CD14-positive monocyte (primary cell): ENCODE measurements at regions not wholly inside any gene's neighbourhood (a gene's known extent, or its start where the extent isn't known, plus 50 kb on each side); places are given as distances from the start of the nearest gene placed in this dataset.
A peak's percentile ranks its signal among the peaks of the same experiment; 100 is the strongest.

Experiments
- DNase-seq, 3 donors: peaks; one replicate each; pipeline ENCODE4 v3.0.0-alpha.2; 2011 to 2022
- H2AFZ ChIP-seq: 2 replicates; pipeline ENCODE4 v1.6.0; 2012; ENCODE audit warnings: mild to moderate bottlenecking, low read depth, low read length, inconsistent platforms; ENCODE audit not compliant: insufficient read depth, poor library complexity, severe bottlenecking
- H3K27ac ChIP-seq, 2 donors: 1 replicate in 1 of 2; 2 replicates in 1 of 2; pipeline ENCODE4 v1.5.1; 2012 to 2013; ENCODE audit warnings: low read length in 2 of 2, control low read depth in 1 of 2, inconsistent platforms in 1 of 2, low read depth in 1 of 2, mild to moderate bottlenecking in 1 of 2
- H3K27me3 ChIP-seq, 2 donors: one replicate each; pipeline versions ENCODE4 v1.6.0 to v1.6.1; 2011 to 2013; ENCODE audit warnings: low read length in 2 of 2; ENCODE audit not compliant: control insufficient read depth in 2 of 2, insufficient read depth in 2 of 2
- H3K36me3 ChIP-seq, 2 donors: replicated peaks in 1 of 2; 1 replicate in 1 of 2; 2 replicates in 1 of 2; pipeline versions ENCODE4 v1.5.1 to v1.6.1; 2012 to 2013; ENCODE audit warnings: low read length in 2 of 2, control low read depth in 1 of 2, inconsistent platforms in 1 of 2, mild to moderate bottlenecking in 1 of 2; ENCODE audit not compliant: insufficient read depth in 2 of 2, control insufficient read depth in 1 of 2
- H3K4me1 ChIP-seq, 2 donors: 1 replicate in 1 of 2; 2 replicates in 1 of 2; pipeline versions ENCODE4 v1.5.1 to v1.6.1; 2012 to 2013; ENCODE audit warnings: low read length in 2 of 2, control low read depth in 1 of 2, inconsistent platforms in 1 of 2, mild to moderate bottlenecking in 1 of 2, moderate library complexity in 1 of 2; ENCODE audit not compliant: insufficient read depth in 2 of 2, control insufficient read depth in 1 of 2
- H3K4me2 ChIP-seq: replicated peaks from 2 replicates; pipeline ENCODE3; 2012; ENCODE audit warnings: low read length, moderate library complexity, mild to moderate bottlenecking; ENCODE audit not compliant: poor library complexity, severe bottlenecking; ENCODE audit errors: extremely low read depth
- H3K4me3 ChIP-seq, 3 experiments: fragments of 200-600 bp in 1 of 3; sonication (generic) in 1 of 3; replicated peaks in 1 of 3; 1 replicate in 2 of 3; 2 replicates in 1 of 3; pipeline ENCODE4 v1.5.1; 2011 to 2013; ENCODE audit warnings: low read length in 3 of 3, mild to moderate bottlenecking in 3 of 3, control low read depth in 2 of 3, low read depth in 2 of 3, inconsistent platforms in 1 of 3, moderate library complexity in 1 of 3
- H3K79me2 ChIP-seq: 2 replicates; pipeline ENCODE4 v1.6.0; 2012; ENCODE audit warnings: mild to moderate bottlenecking, control low read depth, inconsistent platforms, low read length, moderate library complexity; ENCODE audit not compliant: insufficient read depth
- H3K9ac ChIP-seq: 2 replicates; pipeline ENCODE4 v1.6.0; 2017; ENCODE audit warnings: low read length, mild to moderate bottlenecking; ENCODE audit not compliant: insufficient read depth, poor library complexity, severe bottlenecking
- H3K9me3 ChIP-seq, 2 donors: replicated peaks in 1 of 2; 1 replicate in 1 of 2; 2 replicates in 1 of 2; pipeline versions ENCODE4 v1.5.1 to v1.6.1; 2012 to 2013; ENCODE audit warnings: low read length in 2 of 2, control low read depth in 1 of 2; ENCODE audit not compliant: control insufficient read depth in 1 of 2, insufficient read depth in 1 of 2
- H4K20me1 ChIP-seq: 2 replicates; pipeline ENCODE4 v1.6.0; 2012; ENCODE audit warnings: mild to moderate bottlenecking, low read length, control low read depth, moderate library complexity; ENCODE audit not compliant: insufficient read depth
- H3K27ac Mint-ChIP-seq, 7 donors: one replicate each; pipeline ENCODE4 v1.8.0; 2020; ENCODE audit warnings: mild to moderate bottlenecking in 7 of 7, mixed read lengths in 7 of 7, moderate library complexity in 6 of 7, inconsistent platforms in 2 of 7
- H3K27me3 Mint-ChIP-seq, 3 donors: one replicate each; pipeline ENCODE4 v1.8.0; 2021 to 2022; ENCODE audit warnings: low read depth in 3 of 3, mild to moderate bottlenecking in 3 of 3, mixed read lengths in 3 of 3, moderate library complexity in 3 of 3, inconsistent platforms in 1 of 3
- H3K36me3 Mint-ChIP-seq, 2 donors: one replicate each; pipeline ENCODE4 v1.8.0; 2020; ENCODE audit warnings: mixed read lengths in 2 of 2, inconsistent platforms in 1 of 2, mild to moderate bottlenecking in 1 of 2
- H3K4me1 Mint-ChIP-seq: one replicate; pipeline ENCODE4 v1.8.0; 2020; ENCODE audit warnings: mild to moderate bottlenecking, mixed read lengths
- H3K4me3 Mint-ChIP-seq, 2 donors: one replicate each; pipeline ENCODE4 v1.8.0; 2020; ENCODE audit warnings: mild to moderate bottlenecking in 2 of 2, mixed read lengths in 2 of 2, moderate library complexity in 1 of 2
- H3K9me3 Mint-ChIP-seq, 7 donors: one replicate each; pipeline ENCODE4 v1.8.0; 2020 to 2022; ENCODE audit warnings: mixed read lengths in 7 of 7, mild to moderate bottlenecking in 6 of 7, moderate library complexity in 6 of 7, inconsistent platforms in 2 of 7
- WGBS: methylation state at CpG from one replicate; pipeline ENCODE4 v1.1.5; 2013; ENCODE audit warnings: missing lambda C conversion rate; ENCODE audit not compliant: insufficient coverage; 5-methylcytosine and 5-hydroxymethylcytosine counted together
- intact Hi-C, 2 donors: fragments of 100-400 bp; cut with micrococcal nuclease; formaldehyde crosslinking; loops; one replicate each; pipeline versions ENCODE4 v1.15.0 to v1.15.1; 2023
- TF ChIP-seq, protein P1 (sequence below): fragments of 200-600 bp; IDR thresholded peaks from one replicate; pipeline ENCODE4 v1.8.0; 2022; ENCODE audit warnings: antibody characterized with exemption, mild to moderate bottlenecking

DNA sequence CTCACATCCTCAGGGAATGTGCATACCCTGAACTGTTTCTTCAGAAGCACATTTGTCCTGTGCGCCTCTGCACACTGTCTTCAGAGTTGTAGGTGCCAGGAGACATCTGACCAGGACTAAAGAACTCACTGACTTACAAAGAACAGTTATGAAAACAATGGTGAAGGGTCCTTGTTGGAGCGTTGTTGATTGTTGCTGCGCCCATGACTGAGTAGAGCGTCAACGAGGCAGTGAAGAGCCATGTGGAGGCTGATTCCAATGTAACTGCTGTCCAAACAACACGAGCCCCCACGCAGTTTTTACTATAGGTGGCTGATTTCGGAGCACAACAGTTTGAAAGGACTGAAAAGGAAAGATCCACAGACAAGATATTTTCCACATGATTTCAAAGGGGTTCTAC, 380.3 kb downstream of the CDH26 start:
- Histone ChIP-seq H3K9me3 (no peaks in the 10 kb centered on the region), H3K27me3 (no peaks in the 10 kb centered on the region), H4K20me1 (no peaks in the 10 kb centered on the region), H2AFZ (no peak overlapping the region), H3K36me3 (no peaks in the 10 kb centered on the region), H3K4me2 (no peak overlapping the region), H3K4me3 (no peak overlapping the region), H3K27ac (no peak overlapping the region), H3K4me1 (no peaks in the 10 kb centered on the region), H3K79me2 (no peaks in the 10 kb centered on the region), H3K9ac (no peak overlapping the region)
- TF ChIP-seq, protein P1, sequence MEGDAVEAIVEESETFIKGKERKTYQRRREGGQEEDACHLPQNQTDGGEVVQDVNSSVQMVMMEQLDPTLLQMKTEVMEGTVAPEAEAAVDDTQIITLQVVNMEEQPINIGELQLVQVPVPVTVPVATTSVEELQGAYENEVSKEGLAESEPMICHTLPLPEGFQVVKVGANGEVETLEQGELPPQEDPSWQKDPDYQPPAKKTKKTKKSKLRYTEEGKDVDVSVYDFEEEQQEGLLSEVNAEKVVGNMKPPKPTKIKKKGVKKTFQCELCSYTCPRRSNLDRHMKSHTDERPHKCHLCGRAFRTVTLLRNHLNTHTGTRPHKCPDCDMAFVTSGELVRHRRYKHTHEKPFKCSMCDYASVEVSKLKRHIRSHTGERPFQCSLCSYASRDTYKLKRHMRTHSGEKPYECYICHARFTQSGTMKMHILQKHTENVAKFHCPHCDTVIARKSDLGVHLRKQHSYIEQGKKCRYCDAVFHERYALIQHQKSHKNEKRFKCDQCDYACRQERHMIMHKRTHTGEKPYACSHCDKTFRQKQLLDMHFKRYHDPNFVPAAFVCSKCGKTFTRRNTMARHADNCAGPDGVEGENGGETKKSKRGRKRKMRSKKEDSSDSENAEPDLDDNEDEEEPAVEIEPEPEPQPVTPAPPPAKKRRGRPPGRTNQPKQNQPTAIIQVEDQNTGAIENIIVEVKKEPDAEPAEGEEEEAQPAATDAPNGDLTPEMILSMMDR, result no peak
- no peak for DNase-seq
- 100% methylated on average over 4 of the region's 8 CpGs for WGBS
- intact Hi-C loops, result no loop called here
- Mint-ChIP-seq H3K9me3 (peaks cover 0 to 2% (median 0%) of the 10 kb centered on the region in 7 donors), H3K27me3 (peaks cover 0 to 3% (median 2%) of the 10 kb centered on the region in 3 donors), H3K4me1 (no peaks in the 10 kb centered on the region), H3K27ac (peak overlapping the region in 2 of 7 donors; percentile 16 to 23), H3K36me3 (no peaks in the 10 kb centered on the region), H3K4me3 (no peak overlapping the region)

DNA sequence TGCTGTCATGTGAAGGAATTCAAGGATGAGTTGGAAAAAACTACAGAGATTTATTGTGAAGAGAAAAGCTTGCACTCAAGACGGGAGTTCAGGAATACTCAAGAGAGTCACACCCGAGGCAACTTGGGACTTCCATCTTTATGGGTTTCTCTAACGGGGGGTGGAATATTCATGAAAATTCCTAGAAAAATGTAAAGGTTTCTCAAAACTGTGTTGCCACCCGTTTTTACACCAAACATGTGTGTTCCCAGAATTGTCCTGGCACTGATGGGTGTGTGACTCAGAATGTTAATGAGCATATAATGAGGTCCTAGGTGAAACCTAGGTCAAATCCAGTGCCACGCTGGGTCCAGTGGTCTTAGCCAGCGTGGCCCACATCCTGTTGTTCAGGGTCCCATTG, 381.5 kb downstream of the CDH26 start:
- Histone ChIP-seq H4K20me1 (no peaks in the 10 kb centered on the region), H3K36me3 (no peaks in the 10 kb centered on the region), H3K4me3 (no peak overlapping the region), H3K27ac (no peak overlapping the region), H3K27me3 (no peaks in the 10 kb centered on the region), H3K9me3 (no peaks in the 10 kb centered on the region), H2AFZ (no peak overlapping the region), H3K9ac (no peak overlapping the region), H3K4me1 (no peaks in the 10 kb centered on the region), H3K4me2 (no peak overlapping the region), H3K79me2 (no peaks in the 10 kb centered on the region)
- Mint-ChIP-seq H3K4me1 (no peaks in the 10 kb centered on the region), H3K4me3 (no peak overlapping the region), H3K27me3 (peaks cover 0 to 3% (median 2%) of the 10 kb centered on the region in 3 donors), H3K36me3 (no peaks in the 10 kb centered on the region), H3K27ac (no peak overlapping the region), H3K9me3 (peaks cover 0 to 2% (median 0%) of the 10 kb centered on the region in 7 donors)
- TF ChIP-seq, protein P1, result no peak
- intact Hi-C loops, result no loop called here
- 80% methylated on average over 5 of the region's 6 CpGs for WGBS
- DNase-seq, result no peak
